Endothelial cell of umbilical vein (primary cell): ENCODE measurements at regions not wholly inside any gene's neighbourhood (a gene's known extent, or its start where the extent isn't known, plus 50 kb on each side); places are given as distances from the start of the nearest gene placed in this dataset.

Experiments used
- BruUV-seq: library from RNA; stranded (reverse); fragments of 400-500 nt; replicated peaks from 2 replicates; lab custom pipeline; 2021; lab: Mats Ljungman, UMichigan
- CTCF ChIA-PET: fragments of 300-600, 350-600 bp; sonication (Branson Sonifier 250); formaldehyde crosslinking; loops from one replicate; lab custom pipeline; 2021; ENCODE audit warnings: antibody characterized with exemption, inconsistent platforms; lab: Charles Lee
- POLR2A ChIA-PET: fragments of 300-600, 350-600 bp; sonication (Branson Sonifier 250); formaldehyde crosslinking; loops from one replicate; lab custom pipeline; 2021; ENCODE audit warnings: antibody characterized with exemption, inconsistent platforms; lab: Charles Lee
- DNase-seq: peaks from one replicate; pipeline ENCODE4 v3.0.0-alpha.2; 2011; ENCODE audit warnings: low read depth, low spot score
- FAIRE-seq: peaks from 2 replicates; lab custom pipeline; 2011; peaks lifted over from hg19 to GRCh38; lab: Jason Lieb, UNC
- H2AFZ ChIP-seq: 2 replicates; pipeline ENCODE4 v1.6.0; 2012; ENCODE audit warnings: low read depth, low read length, control low read depth, inconsistent platforms
- H3K27ac ChIP-seq: 2 replicates; pipeline ENCODE4 v1.5.1; 2011; ENCODE audit warnings: low read depth, mild to moderate bottlenecking, control low read depth, low read length, moderate library complexity; ENCODE audit not compliant: insufficient read depth
- H3K27me3 ChIP-seq, 2 experiments: 2 replicates each; pipeline versions ENCODE4 v1.6.0 to v1.6.1; 2011; ENCODE audit warnings: low read length in 2 of 2, mixed read lengths in 1 of 2; ENCODE audit not compliant: control insufficient read depth in 2 of 2, insufficient read depth in 2 of 2
- H3K36me3 ChIP-seq, 2 experiments: 2 replicates in 1 of 2; 3 replicates in 1 of 2; pipeline ENCODE4 v1.5.1; 2011; ENCODE audit warnings: low read length in 2 of 2, mild to moderate bottlenecking in 1 of 2, moderate library complexity in 1 of 2; ENCODE audit not compliant: control insufficient read depth in 2 of 2, insufficient read depth in 2 of 2; ENCODE audit errors: extremely low read depth in 1 of 2
- H3K4me1 ChIP-seq: 3 replicates; pipeline ENCODE4 v1.5.1; 2011; ENCODE audit warnings: mild to moderate bottlenecking, low read length; ENCODE audit not compliant: control insufficient read depth, insufficient read depth; ENCODE audit errors: extremely low read depth
- H3K4me2 ChIP-seq: 2 replicates; pipeline ENCODE4 v1.6.1; 2011; ENCODE audit warnings: low read length, control low read depth, mixed read lengths; ENCODE audit not compliant: insufficient read depth
- H3K4me3 ChIP-seq, 3 experiments: fragments of 200-600 bp in 1 of 3; sonication (generic), shearing (Covaris generic) in 1 of 3; replicated peaks in 1 of 3; 2 replicates each; pipeline ENCODE4 v1.5.1; 2011 to 2016; ENCODE audit warnings: control low read depth in 3 of 3, low read length in 3 of 3, mild to moderate bottlenecking in 2 of 3, inconsistent platforms in 1 of 3, low read depth in 1 of 3, moderate library complexity in 1 of 3; ENCODE audit not compliant: insufficient read depth in 1 of 3
- H3K79me2 ChIP-seq: 2 replicates; pipeline ENCODE4 v1.6.0; 2012; ENCODE audit warnings: low read length, inconsistent platforms; ENCODE audit not compliant: control insufficient read depth, insufficient read depth
- H3K9ac ChIP-seq: replicated peaks from 2 replicates; pipeline ENCODE3; 2011; ENCODE audit warnings: low read length, control low read depth; ENCODE audit not compliant: insufficient read depth; ENCODE audit errors: extremely low read depth
- H3K9me1 ChIP-seq: replicated peaks from 3 replicates; pipeline ENCODE4 v1.6.0; 2011; ENCODE audit warnings: mild to moderate bottlenecking, low read length; ENCODE audit not compliant: control insufficient read depth, insufficient read depth; ENCODE audit errors: extremely low read depth
- H3K9me3 ChIP-seq: replicated peaks from 2 replicates; pipeline ENCODE4 v1.5.1; 2012; ENCODE audit warnings: low read length, inconsistent platforms; ENCODE audit not compliant: control insufficient read depth, insufficient read depth
- H4K20me1 ChIP-seq: replicated peaks from 2 replicates; pipeline ENCODE3; 2011; ENCODE audit warnings: mild to moderate bottlenecking, low read length; ENCODE audit not compliant: control insufficient read depth, insufficient read depth; ENCODE audit errors: extremely low read depth
- CTCF ChIP-seq, 2 donors: IDR thresholded peaks; 1 replicate in 1 of 2; 2 replicates in 1 of 2; pipeline ENCODE4 v1.5.1; 2011; ENCODE audit warnings: low read length in 2 of 2, mild to moderate bottlenecking in 2 of 2, moderate library complexity in 2 of 2, control low read depth in 1 of 2, inconsistent platforms in 1 of 2, low read depth in 1 of 2; ENCODE audit not compliant: insufficient read depth in 1 of 2; ENCODE audit errors: extremely low read depth in 1 of 2
- EZH2 ChIP-seq: IDR thresholded peaks from 2 replicates; pipeline ENCODE4 v1.6.1; 2012; ENCODE audit warnings: borderline replicate concordance, low read depth, mild to moderate bottlenecking, moderate library complexity, low read length, inconsistent platforms; ENCODE audit not compliant: severe bottlenecking
- FOS ChIP-seq: IDR thresholded peaks from 2 replicates; pipeline ENCODE4 v1.6.1; 2011; ENCODE audit warnings: mild to moderate bottlenecking, low read length, moderate library complexity, borderline replicate concordance; ENCODE audit not compliant: insufficient read depth
- GATA2 ChIP-seq: IDR thresholded peaks from 2 replicates; pipeline ENCODE4 v1.7.0; 2011; ENCODE audit warnings: low read depth, mild to moderate bottlenecking, moderate library complexity, mixed read lengths, low read length; ENCODE audit not compliant: insufficient read length, insufficient read depth
- JUN ChIP-seq: IDR thresholded peaks from 2 replicates; pipeline ENCODE4 v1.6.1; 2011; ENCODE audit warnings: borderline replicate concordance, low read depth; ENCODE audit not compliant: insufficient read length, insufficient read depth
- MAX ChIP-seq: IDR thresholded peaks from 2 replicates; pipeline ENCODE4 v1.6.1; 2011; ENCODE audit not compliant: insufficient read depth, insufficient read length
- MYC ChIP-seq: IDR thresholded peaks from one replicate; pipeline ENCODE4 v1.6.1; 2011; ENCODE audit warnings: mild to moderate bottlenecking, low read depth, low read length
- POLR2A ChIP-seq: IDR thresholded peaks from 2 replicates; pipeline ENCODE4 v1.6.1; 2012; ENCODE audit warnings: low read depth, mild to moderate bottlenecking, control low read depth, low read length
- POLR2AphosphoS5 ChIP-seq: IDR thresholded peaks from 2 replicates; pipeline ENCODE4 v1.6.1; 2012; ENCODE audit warnings: low read depth, mild to moderate bottlenecking, control low read depth, low read length, moderate library complexity; ENCODE audit not compliant: insufficient read depth
- dilution Hi-C: fragments of 300-500 bp; cut with MboI; formaldehyde crosslinking; loops from one replicate; pipeline ENCODE4 v1.15.0; 2019; ENCODE audit warnings: low sequenced_read_pairs; ENCODE audit not compliant: extremely low pct_ligation_motif_present
- intact Hi-C: fragments of 100-400 bp; cut with micrococcal nuclease; formaldehyde crosslinking; loops from one replicate; pipeline ENCODE4 v1.10.0; 2022

GRCh38 chr7:85781606-85782005 lies 594.8 kb upstream of the SEMA3D start:
- Histone ChIP-seq H3K27me3 (no peaks in the 10 kb centered on the region), H4K20me1 (no peaks in the 10 kb centered on the region), H3K9me1 (no peaks in the 10 kb centered on the region), H3K4me2 (no peak overlapping the region), H3K9ac (no peak overlapping the region), H3K79me2 (no peaks in the 10 kb centered on the region), H3K27ac (no peak overlapping the region), H3K4me1 (no peaks in the 10 kb centered on the region), H3K4me3 (no peak overlapping the region), H3K9me3 (no peaks in the 10 kb centered on the region), H2AFZ (no peak overlapping the region), H3K36me3 (no peaks in the 10 kb centered on the region)
- FAIRE-seq (no peak), DNase-seq (no peak)
- BruUV-seq: no TSS peak
- intact Hi-C loops: no loop called here
- ChIA-PET POLR2A (no interaction called here), CTCF (no interaction called here)
- TF ChIP-seq POLR2AphosphoS5: no peak
- TF ChIP-seq JUN: no peak
- no peak for TF ChIP-seq GATA2
- TF ChIP-seq MAX: no peak
- no peak for TF ChIP-seq POLR2A
- no peak for TF ChIP-seq MYC
- no peak for TF ChIP-seq CTCF (IDR thresholded peaks at IDR 0.05; ENCODE audit: extremely low read depth in 1 of 2, insufficient read depth in 1 of 2, low read depth in 1 of 2, low read length in 2 of 2)
- TF ChIP-seq EZH2: no peak
- TF ChIP-seq FOS: no peak
- dilution Hi-C loops: no loop called here
